ENCODE measurements at regions not wholly inside any gene's neighbourhood (a gene's known extent, or its start where the extent isn't known, plus 50 kb on each side); places are given as distances from the start of the nearest gene placed in this dataset.

- H3K9me3 ChIP-seq (ENCODE audit: control insufficient read depth in 4 of 4, low read length in 3 of 4), result no peaks in the 10 kb centered on the region
- TF ChIP-seq JUND (IDR thresholded peaks at IDR 0.05) (no peak), NR2F2 (IDR thresholded peaks at IDR 0.05) (no peak), RAD21 (IDR thresholded peaks at IDR 0.05) (no peak), FOXA1 (IDR thresholded peaks at IDR 0.05) (no peak), FOXA2 (IDR thresholded peaks at IDR 0.05) (no peak), YY1 (IDR thresholded peaks at IDR 0.05) (no peak), GABPA (IDR thresholded peaks at IDR 0.05 in 1 of 2, conservative IDR thresholded peaks at IDR 0.05 in 1 of 2) (no peak), RXRA (IDR thresholded peaks at IDR 0.05) (no peak), EGR1 (IDR thresholded peaks at IDR 0.05; ENCODE audit: low read depth in 2 of 2) (no peak), CTCF (IDR thresholded peaks at IDR 0.05; ENCODE audit: low read depth, low read length, missing input control) (no peak), HNF4G (IDR thresholded peaks at IDR 0.05) (no peak), ZBTB33 (IDR thresholded peaks at IDR 0.05) (no peak), HNF4A (conservative IDR thresholded peaks at IDR 0.05) (no peak)
- no peaks in the 10 kb centered on the region for H3K36me3 ChIP-seq (ENCODE audit: control insufficient read depth in 4 of 4, insufficient read depth in 3 of 4, low read depth in 1 of 4, low read length in 3 of 4)
- no peak for DNase-seq (ENCODE audit: low spot score)
- H3K4me1 ChIP-seq (ENCODE audit: control insufficient read depth in 4 of 4, insufficient read depth in 4 of 4, low read length in 3 of 4), result no peaks in the 10 kb centered on the region
- H3K27me3 ChIP-seq (ENCODE audit: control insufficient read depth in 4 of 4, insufficient read depth in 4 of 4, low read length in 3 of 4), result no peaks in the 10 kb centered on the region
- H3K9ac ChIP-seq (ENCODE audit: low read depth in 1 of 2, low read length in 2 of 2), result no peak overlapping the region
- H3K4me3 ChIP-seq (ENCODE audit: low read depth in 1 of 3, low read length in 3 of 3), result no peak overlapping the region
- 93% methylated on average over 3 of the region's 3 CpGs for WGBS
- H3K27ac ChIP-seq (ENCODE audit: low read depth in 1 of 2, low read length in 2 of 2), result no peak overlapping the region
Observed at GRCh38 chr18:41624460-41624859, 330.6 kb upstream of the PIK3C3 start.

- Histone ChIP-seq H3K4me3 (ENCODE audit: low read depth in 1 of 3, low read length in 3 of 3) (no peak overlapping the region), H3K4me1 (ENCODE audit: control insufficient read depth in 4 of 4, insufficient read depth in 4 of 4, low read length in 3 of 4) (no peaks in the 10 kb centered on the region)
- 56% methylated on average over 1 of the region's 1 CpG for WGBS
Observed at GRCh38 chr18:41621177-41621576, 333.9 kb upstream of the PIK3C3 start.

More at GRCh38 chr18:41621177-41621576, 333.9 kb upstream of the PIK3C3 start:
- DNase-seq (ENCODE audit: low spot score), result no peak
- Histone ChIP-seq H3K9me3 (ENCODE audit: control insufficient read depth in 4 of 4, low read length in 3 of 4) (no peaks in the 10 kb centered on the region), H3K9ac (ENCODE audit: low read depth in 1 of 2, low read length in 2 of 2) (no peak overlapping the region), H3K36me3 (ENCODE audit: control insufficient read depth in 4 of 4, insufficient read depth in 3 of 4, low read depth in 1 of 4, low read length in 3 of 4) (no peaks in the 10 kb centered on the region), H3K27ac (ENCODE audit: low read depth in 1 of 2, low read length in 2 of 2) (no peak overlapping the region), H3K27me3 (ENCODE audit: control insufficient read depth in 4 of 4, insufficient read depth in 4 of 4, low read length in 3 of 4) (no peaks in the 10 kb centered on the region)
- TF ChIP-seq REST (IDR thresholded peaks at IDR 0.05) (no peak), HNF4G (IDR thresholded peaks at IDR 0.05) (no peak), JUND (IDR thresholded peaks at IDR 0.05) (no peak), FOXA1 (IDR thresholded peaks at IDR 0.05) (no peak), CTCF (IDR thresholded peaks at IDR 0.05; ENCODE audit: low read depth, low read length, missing input control) (no peak), NR2F2 (IDR thresholded peaks at IDR 0.05) (no peak), GABPA (IDR thresholded peaks at IDR 0.05 in 1 of 2, conservative IDR thresholded peaks at IDR 0.05 in 1 of 2) (no peak), RXRA (IDR thresholded peaks at IDR 0.05) (no peak), ZBTB33 (IDR thresholded peaks at IDR 0.05) (no peak)

Measured in liver (tissue), 8 donors.